Ovary (tissue), 3 donors: ENCODE measurements at regions not wholly inside any gene's neighbourhood (a gene's known extent, or its start where the extent isn't known, plus 50 kb on each side); places are given as distances from the start of the nearest gene placed in this dataset.

Experiments used
- CTCF ChIP-seq, 3 donors: fragments of 450-650 bp in 2 of 3; fragments of 200-600 bp in 1 of 3; IDR thresholded peaks; one replicate each; pipeline versions ENCODE4 v1.5.1 to v1.8.0; 2016 to 2022; ENCODE audit warnings: antibody characterized with exemption in 3 of 3, mild to moderate bottlenecking in 1 of 3
- EP300 ChIP-seq: sonication (generic); formaldehyde crosslinking; IDR thresholded peaks from one replicate; pipeline ENCODE4 v1.6.1; 2017; ENCODE audit warnings: antibody characterized with exemption
- POLR2A ChIP-seq: fragments of 450-650 bp; IDR thresholded peaks from one replicate; pipeline ENCODE4 v1.6.1; 2017; ENCODE audit warnings: antibody characterized with exemption, mild to moderate bottlenecking, moderate library complexity
- donor health status: DM: no; HTN: no; CAD: no.

GRCh38 chr13:34070544-34071303, 252.8 kb downstream of the RFC3 start:
- TF ChIP-seq POLR2A (no peak), CTCF (IDR thresholded peaks at IDR 0.05) (no peak), EP300 (no peak)
